Liver (tissue), 3 donors: ENCODE measurements at regions not wholly inside any gene's neighbourhood (a gene's known extent, or its start where the extent isn't known, plus 50 kb on each side); places are given as distances from the start of the nearest gene placed in this dataset.

Experiments used
- ATF3 ChIP-seq: IDR thresholded peaks from 2 replicates; pipeline ENCODE4 v1.6.1; 2016; ENCODE audit warnings: antibody characterized with exemption
- EGR1 ChIP-seq, 2 donors: IDR thresholded peaks; 2 replicates each; pipeline ENCODE4 v1.6.1; 2016 to 2018; ENCODE audit warnings: antibody characterized with exemption in 2 of 2, low read depth in 2 of 2
- HNF4A ChIP-seq, 2 donors: conservative IDR thresholded peaks; 2 replicates each; pipeline ENCODE4 v1.6.1; 2016; ENCODE audit warnings: antibody characterized with exemption in 2 of 2, mild to moderate bottlenecking in 2 of 2
- MAX ChIP-seq: IDR thresholded peaks from 2 replicates; pipeline ENCODE4 v1.6.1; 2016; ENCODE audit warnings: antibody characterized with exemption
- RAD21 ChIP-seq, 2 donors: IDR thresholded peaks; 2 replicates each; pipeline ENCODE4 v1.6.1; 2016; ENCODE audit warnings: antibody characterized with exemption in 2 of 2, mild to moderate bottlenecking in 2 of 2
- REST ChIP-seq: IDR thresholded peaks from 2 replicates; pipeline ENCODE4 v1.6.1; 2016; ENCODE audit warnings: antibody characterized with exemption, mild to moderate bottlenecking
- SP1 ChIP-seq: IDR thresholded peaks from 2 replicates; pipeline ENCODE4 v1.6.1; 2018; ENCODE audit warnings: antibody characterized with exemption, mild to moderate bottlenecking
- TAF1 ChIP-seq: conservative IDR thresholded peaks from 2 replicates; pipeline ENCODE4 v1.6.1; 2016; ENCODE audit warnings: antibody characterized with exemption, mild to moderate bottlenecking
- TF ChIP-seq, protein P1 (sequence below): fragments of 150-350 bp; IDR thresholded peaks from 2 replicates; pipeline ENCODE4 v1.5.1; 2017; ENCODE audit warnings: improper control_type of control experiment, low read depth, low read length; ENCODE audit not compliant: missing input control
- donor health status: healthy.
- donor health status: healthy.

- TF ChIP-seq, protein P1, sequence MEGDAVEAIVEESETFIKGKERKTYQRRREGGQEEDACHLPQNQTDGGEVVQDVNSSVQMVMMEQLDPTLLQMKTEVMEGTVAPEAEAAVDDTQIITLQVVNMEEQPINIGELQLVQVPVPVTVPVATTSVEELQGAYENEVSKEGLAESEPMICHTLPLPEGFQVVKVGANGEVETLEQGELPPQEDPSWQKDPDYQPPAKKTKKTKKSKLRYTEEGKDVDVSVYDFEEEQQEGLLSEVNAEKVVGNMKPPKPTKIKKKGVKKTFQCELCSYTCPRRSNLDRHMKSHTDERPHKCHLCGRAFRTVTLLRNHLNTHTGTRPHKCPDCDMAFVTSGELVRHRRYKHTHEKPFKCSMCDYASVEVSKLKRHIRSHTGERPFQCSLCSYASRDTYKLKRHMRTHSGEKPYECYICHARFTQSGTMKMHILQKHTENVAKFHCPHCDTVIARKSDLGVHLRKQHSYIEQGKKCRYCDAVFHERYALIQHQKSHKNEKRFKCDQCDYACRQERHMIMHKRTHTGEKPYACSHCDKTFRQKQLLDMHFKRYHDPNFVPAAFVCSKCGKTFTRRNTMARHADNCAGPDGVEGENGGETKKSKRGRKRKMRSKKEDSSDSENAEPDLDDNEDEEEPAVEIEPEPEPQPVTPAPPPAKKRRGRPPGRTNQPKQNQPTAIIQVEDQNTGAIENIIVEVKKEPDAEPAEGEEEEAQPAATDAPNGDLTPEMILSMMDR, result no peak
- TF ChIP-seq EGR1 (IDR thresholded peaks at IDR 0.05; ENCODE audit: low read depth in 2 of 2) (no peak), ATF3 (no peak), MAX (no peak), RAD21 (IDR thresholded peaks at IDR 0.05) (no peak), TAF1 (no peak), HNF4A (conservative IDR thresholded peaks at IDR 0.05) (peak in 1 of 2 donors; percentile 12), REST (no peak), SP1 (no peak)
These were observed 660.8 kb upstream of the SGO1 start for GRCh38 chr3:20846832-20847231.
